Dermis microvascular lymphatic vessel endothelial cell (primary cell): ENCODE measurements at regions not wholly inside any gene's neighbourhood (a gene's known extent, or its start where the extent isn't known, plus 50 kb on each side); places are given as distances from the start of the nearest gene placed in this dataset.

Experiments
- DNase-seq, 2 donors: peaks; one replicate each; pipeline versions ENCODE4 v3.0.0 to v3.0.0-alpha.2; 2010; ENCODE audit warnings: low read depth in 2 of 2

GRCh38 chr3:124091716-124092115 is 99.8 kb upstream of the ROPN1 start:
- DNase-seq, result no peak

- DNase-seq, result no peak
Observed at GRCh38 chr3:124092811-124093210, 100.9 kb upstream of the ROPN1 start.

- DNase-seq, result no peak
Observed at GRCh38 chr3:124094496-124094895, 102.6 kb upstream of the ROPN1 start.

- DNase-seq, result peak in 1 of 2 donors; percentile 62
Observed at GRCh38 chr3:124097362-124098131, 105.6 kb upstream of the ROPN1 start.

GRCh38 chr3:124101643-124102042 is 109.7 kb upstream of the ROPN1 start:
- DNase-seq, result no peak

- DNase-seq, result no peak
Observed at GRCh38 chr3:124107104-124107890, 115.4 kb upstream of the ROPN1 start.

- DNase-seq, result peak; percentile 51 to 56
Observed at GRCh38 chr3:124108446-124108845, 116.5 kb upstream of the ROPN1 start.

GRCh38 chr3:124113485-124113884 is 121.6 kb upstream of the ROPN1 start:
- no peak for DNase-seq

- DNase-seq, result peak in 1 of 2 donors; percentile 31
Observed at GRCh38 chr3:124115279-124115678, 123.4 kb upstream of the ROPN1 start.

- DNase-seq, result no peak
Observed at GRCh38 chr3:124115956-124116355, 124.0 kb upstream of the ROPN1 start.

GRCh38 chr3:124116906-124117305 is 125.0 kb upstream of the ROPN1 start:
- no peak for DNase-seq

GRCh38 chr3:124117486-124117885 is 125.6 kb upstream of the ROPN1 start:
- DNase-seq, result peak; percentile 9 to 82

GRCh38 chr3:124118397-124118796 is 126.5 kb upstream of the ROPN1 start:
- no peak for DNase-seq

GRCh38 chr3:124119056-124119716 is 127.3 kb upstream of the ROPN1 start:
- peak in 1 of 2 donors; percentile 65 for DNase-seq

GRCh38 chr3:124121379-124122312 is 129.7 kb upstream of the ROPN1 start:
- DNase-seq, result no peak

GRCh38 chr3:124125315-124125714 is 133.4 kb upstream of the ROPN1 start:
- no peak for DNase-seq

- DNase-seq, result no peak
Observed at GRCh38 chr3:124126436-124127023, 134.6 kb upstream of the ROPN1 start.

- DNase-seq, result no peak
Observed at GRCh38 chr3:124131158-124131557, 139.2 kb upstream of the ROPN1 start.

- peak; percentile 44 to 51 for DNase-seq
Observed at GRCh38 chr3:124131580-124131979, 139.7 kb upstream of the ROPN1 start.

GRCh38 chr3:124132813-124133212 is 140.9 kb upstream of the ROPN1 start:
- DNase-seq, result no peak
